Activated CD8-positive, alpha-beta memory T cell treated with anti-CD3 and anti-CD28 coated beads, Interleukin-2, amount 50 U/mL, for 4 hours (primary cell): ENCODE measurements at regions not wholly inside any gene's neighbourhood (a gene's known extent, or its start where the extent isn't known, plus 50 kb on each side); places are given as distances from the start of the nearest gene placed in this dataset.
"Not testable (repeated sequence)": the region's sequence is repeated elsewhere in the genome, so short reads cannot be mapped to it uniquely, and the experiment has no call there.

Source experiments
- DNase-seq: peaks from one replicate; pipeline ENCODE4 v3.0.0-alpha.2; 2020

- no peak for DNase-seq
These were observed 418.7 kb upstream of the SGO1 start for GRCh38 chr3:20604659-20605058.

- DNase-seq = no peak
These were observed 403.3 kb upstream of the SGO1 start for GRCh38 chr3:20589275-20589674.

GRCh38 chr3:20588781-20589180 is 402.8 kb upstream of the SGO1 start:
- DNase-seq = no peak

GRCh38 chr3:20583648-20584047 is 397.6 kb upstream of the SGO1 start:
- DNase-seq = no peak

GRCh38 chr3:20576228-20576627 is 390.2 kb upstream of the SGO1 start:
- no peak for DNase-seq

GRCh38 chr3:20575146-20575545 is 389.1 kb upstream of the SGO1 start:
- no peak for DNase-seq

- no peak for DNase-seq
These were observed 388.7 kb upstream of the SGO1 start for GRCh38 chr3:20574746-20575145.

- no peak for DNase-seq
These were observed 387.2 kb upstream of the SGO1 start for GRCh38 chr3:20573175-20573574.

- no peak for DNase-seq
These were observed 386.5 kb upstream of the SGO1 start for GRCh38 chr3:20572473-20572872.

GRCh38 chr3:20569310-20569709 is 383.3 kb upstream of the SGO1 start:
- no peak for DNase-seq

- no peak for DNase-seq
These were observed 379.0 kb upstream of the SGO1 start for GRCh38 chr3:20564966-20565365.

GRCh38 chr3:20563985-20564384 is 378.0 kb upstream of the SGO1 start:
- DNase-seq = no peak

GRCh38 chr3:20563251-20563650 is 377.2 kb upstream of the SGO1 start:
- no peak for DNase-seq

- DNase-seq = no peak
These were observed 375.2 kb upstream of the SGO1 start for GRCh38 chr3:20561166-20561565.

GRCh38 chr3:20560446-20560845 is 374.4 kb upstream of the SGO1 start:
- not testable (repeated sequence) for DNase-seq

- DNase-seq = no peak
These were observed 372.2 kb upstream of the SGO1 start for GRCh38 chr3:20558161-20558560.

- no peak for DNase-seq
These were observed 370.7 kb upstream of the SGO1 start for GRCh38 chr3:20556661-20557060.

GRCh38 chr3:20552605-20553275 is 366.7 kb upstream of the SGO1 start:
- no peak for DNase-seq

- DNase-seq = not testable (repeated sequence)
These were observed 361.6 kb upstream of the SGO1 start for GRCh38 chr3:20547361-20548269.

GRCh38 chr3:20546636-20547035 is 360.6 kb upstream of the SGO1 start:
- DNase-seq = no peak

- DNase-seq = no peak
These were observed 357.7 kb upstream of the SGO1 start for GRCh38 chr3:20543535-20544226.

- no peak for DNase-seq
These were observed 354.1 kb upstream of the SGO1 start for GRCh38 chr3:20540066-20540465.

GRCh38 chr3:20539666-20540065 is 353.7 kb upstream of the SGO1 start:
- no peak for DNase-seq

- DNase-seq = no peak
These were observed 351.2 kb upstream of the SGO1 start for GRCh38 chr3:20537234-20537633.
